ENCODE measurements at regions not wholly inside any gene's neighbourhood (a gene's known extent, or its start where the extent isn't known, plus 50 kb on each side); places are given as distances from the start of the nearest gene placed in this dataset.

DNA sequence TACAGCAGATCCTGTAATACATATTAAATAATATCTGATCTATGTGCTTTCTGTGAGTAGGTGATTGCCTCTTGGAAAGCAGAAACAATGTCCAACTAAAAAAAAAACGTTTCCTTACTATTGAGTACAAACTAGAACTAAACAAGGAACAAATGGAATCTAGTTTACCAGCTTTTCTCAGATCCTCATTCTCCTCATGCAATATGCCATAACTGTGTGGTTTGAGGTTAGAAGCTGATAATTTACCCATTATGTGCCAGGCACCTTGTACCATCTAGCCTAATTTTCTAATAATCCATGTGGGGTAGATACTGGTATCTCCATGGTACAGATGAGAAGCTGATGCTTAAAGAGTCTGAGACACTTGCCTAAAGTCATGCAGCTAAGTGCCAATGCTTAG is 154.7 kb downstream of the PTGER3 start:
- Histone ChIP-seq H3K9me3 (replicated peaks) (no peaks in the 10 kb centered on the region), H3K4me3 (no peak overlapping the region), H3K4me1 (replicated peaks) (no peaks in the 10 kb centered on the region), H3K27me3 (replicated peaks) (peaks cover 1% of the 10 kb centered on the region; the same call in 1 of the 2 replicates), H3K36me3 (no peaks in the 10 kb centered on the region), H3K27ac (no peak overlapping the region)
- DNase-seq (ENCODE audit: low read depth in 1 of 2, low spot score in 2 of 2): no peak

DNA sequence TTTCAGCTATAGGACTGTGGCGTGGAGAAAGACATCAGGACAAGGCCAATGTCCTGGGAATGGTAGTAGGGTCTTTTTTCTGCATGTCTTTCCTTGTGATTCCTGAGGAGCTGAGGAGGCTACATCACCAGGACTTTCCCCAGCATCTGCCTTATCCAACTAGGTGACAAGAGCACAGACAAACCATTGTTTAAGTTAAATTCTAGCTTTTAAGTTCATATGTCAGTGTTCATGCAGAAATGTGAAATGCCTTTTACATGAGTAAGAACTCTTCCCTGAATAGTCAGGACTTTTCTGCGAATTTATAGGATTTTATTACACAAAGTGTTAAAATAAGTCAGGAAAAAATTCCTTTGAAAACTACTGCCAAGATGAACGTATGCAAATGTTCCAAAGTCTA is 154.2 kb downstream of the PTGER3 start:
- DNase-seq (ENCODE audit: low read depth in 1 of 2, low spot score in 2 of 2): no peak
- H3K4me3 ChIP-seq: no peak overlapping the region
- no peak overlapping the region for H3K27ac ChIP-seq
- H3K36me3 ChIP-seq: no peaks in the 10 kb centered on the region
- no peaks in the 10 kb centered on the region; the same call in 1 of the 2 replicates for H3K27me3 ChIP-seq (replicated peaks)
- H3K4me1 ChIP-seq (replicated peaks): no peaks in the 10 kb centered on the region
- no peaks in the 10 kb centered on the region for H3K9me3 ChIP-seq (replicated peaks)

DNA sequence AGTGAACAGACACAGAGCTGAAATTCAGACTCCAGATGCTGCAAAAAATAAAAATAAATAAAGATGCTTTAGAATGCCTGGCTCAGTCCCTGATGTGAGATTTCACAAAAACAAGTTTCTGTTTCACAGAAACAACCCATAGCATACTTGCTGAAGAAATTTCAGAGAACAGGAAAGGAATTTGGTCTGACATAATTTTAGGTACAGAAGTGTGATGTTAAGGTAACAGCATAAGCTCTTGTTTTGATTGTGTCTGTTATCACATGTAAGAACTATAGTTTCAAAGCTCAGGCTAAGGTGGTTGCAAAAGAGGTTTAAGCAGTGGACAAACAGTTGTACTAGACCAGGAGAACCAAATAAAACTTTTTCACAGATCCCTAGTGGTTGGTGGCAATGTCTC is 152.1 kb downstream of the PTGER3 start:
- DNase-seq (ENCODE audit: low read depth in 1 of 2, low spot score in 2 of 2): no peak
- Histone ChIP-seq H3K27me3 (replicated peaks) (no peaks in the 10 kb centered on the region; the same call in none of the 2 replicates), H3K27ac (no peak overlapping the region), H3K36me3 (no peaks in the 10 kb centered on the region), H3K9me3 (replicated peaks) (no peaks in the 10 kb centered on the region), H3K4me1 (replicated peaks) (no peaks in the 10 kb centered on the region), H3K4me3 (no peak overlapping the region)

DNA sequence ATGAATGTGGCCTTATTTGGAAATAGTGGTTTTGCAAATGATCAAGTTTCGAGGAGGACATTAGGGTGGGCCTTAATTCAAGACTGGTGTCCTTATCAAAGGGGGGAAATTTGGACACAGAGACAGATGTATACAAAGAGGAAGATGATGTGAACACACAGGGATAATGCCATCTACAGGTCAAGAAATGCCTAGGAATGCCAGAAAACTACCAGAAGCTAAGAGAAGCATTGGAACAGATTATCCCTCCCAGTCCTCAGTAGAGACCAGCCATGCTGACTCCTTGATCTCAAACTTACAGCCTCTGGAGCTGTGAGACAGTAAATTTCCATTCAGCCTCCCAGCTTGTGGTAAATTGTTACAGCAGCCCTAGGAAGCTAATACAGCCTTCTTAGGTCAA is 151.4 kb downstream of the PTGER3 start:
- Histone ChIP-seq H3K36me3 (no peaks in the 10 kb centered on the region), H3K4me1 (replicated peaks) (no peaks in the 10 kb centered on the region), H3K4me3 (no peak overlapping the region), H3K27me3 (replicated peaks) (no peaks in the 10 kb centered on the region; the same call in 1 of the 2 replicates), H3K9me3 (replicated peaks) (no peaks in the 10 kb centered on the region), H3K27ac (no peak overlapping the region)
- no peak for DNase-seq (ENCODE audit: low read depth in 1 of 2, low spot score in 2 of 2)

DNA sequence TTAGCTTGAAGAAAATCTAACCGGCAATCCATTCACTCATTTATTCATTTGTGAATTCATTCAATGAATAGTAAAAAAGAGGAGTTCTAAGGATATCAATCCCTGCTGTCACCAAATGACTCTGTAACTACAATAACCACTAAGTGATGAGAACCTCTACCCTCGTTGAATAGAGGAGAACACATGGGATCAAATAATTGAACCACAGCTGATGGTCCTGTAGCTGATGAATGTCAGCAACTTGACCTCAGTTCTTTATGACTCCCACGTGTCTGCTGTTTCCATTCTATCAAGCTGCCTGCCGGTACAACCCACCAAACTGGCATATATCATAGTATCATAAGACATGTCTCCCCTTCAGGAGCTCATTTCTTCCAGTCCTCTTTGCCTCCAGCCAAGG is 150.3 kb downstream of the PTGER3 start:
- no peaks in the 10 kb centered on the region for H3K36me3 ChIP-seq

DNA sequence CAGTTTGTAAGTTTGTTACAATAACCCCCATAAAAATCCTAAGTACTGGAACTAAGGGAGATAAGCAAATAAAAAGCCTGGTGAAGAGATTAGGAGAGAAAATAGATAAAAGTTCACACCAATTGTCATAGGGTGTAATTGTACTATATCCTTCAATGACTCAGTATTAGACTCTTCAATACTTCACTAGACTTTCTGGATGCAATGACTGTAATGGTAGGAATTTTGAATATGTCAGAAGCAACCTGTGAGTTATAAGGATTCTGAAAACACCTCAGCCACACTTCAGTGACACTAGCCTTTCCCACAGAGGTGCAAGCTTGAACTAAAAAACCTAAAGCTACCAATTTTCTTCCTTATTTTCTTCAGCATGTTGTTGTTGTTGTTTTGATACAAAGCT is 147.9 kb downstream of the PTGER3 start:
- no peak overlapping the region for H3K4me3 ChIP-seq
- no peak overlapping the region for H3K27ac ChIP-seq
- H3K36me3 ChIP-seq: no peaks in the 10 kb centered on the region
- no peaks in the 10 kb centered on the region for H3K4me1 ChIP-seq (replicated peaks)
- DNase-seq (ENCODE audit: low read depth in 1 of 2, low spot score in 2 of 2): no peak
- no peaks in the 10 kb centered on the region; the same call in 1 of the 2 replicates for H3K27me3 ChIP-seq (replicated peaks)
- no peaks in the 10 kb centered on the region for H3K9me3 ChIP-seq (replicated peaks)

More for the DNA sequence above, 150.3 kb downstream of the PTGER3 start:
- DNase-seq (ENCODE audit: low read depth in 1 of 2, low spot score in 2 of 2): no peak
- H3K4me1 ChIP-seq (replicated peaks): no peaks in the 10 kb centered on the region
- no peaks in the 10 kb centered on the region for H3K9me3 ChIP-seq (replicated peaks)
- no peak overlapping the region for H3K27ac ChIP-seq
- no peak overlapping the region for H3K4me3 ChIP-seq
- no peaks in the 10 kb centered on the region; the same call in 1 of the 2 replicates for H3K27me3 ChIP-seq (replicated peaks)

DNA sequence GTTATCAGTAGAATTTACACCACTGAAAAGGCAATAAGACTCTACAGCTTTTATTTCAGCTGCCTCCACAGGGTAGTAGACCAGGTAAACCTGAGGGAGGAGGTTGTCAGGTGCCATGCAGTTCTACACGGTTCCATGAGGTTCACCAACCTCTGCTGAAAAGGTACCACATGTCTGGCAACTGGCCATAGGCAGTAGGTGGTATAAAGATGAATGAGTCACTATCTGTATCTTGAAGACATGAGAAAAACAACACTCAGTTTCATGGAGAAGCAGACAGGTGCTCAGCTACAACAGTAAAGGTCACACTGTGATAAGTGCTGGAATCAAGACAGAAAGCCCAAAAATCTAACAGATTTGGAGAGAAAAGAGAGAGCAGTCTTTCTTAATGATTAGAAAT is 145.4 kb downstream of the PTGER3 start:
- no peaks in the 10 kb centered on the region for H3K9me3 ChIP-seq (replicated peaks)
- H3K4me3 ChIP-seq: no peak overlapping the region
- no peak for DNase-seq (ENCODE audit: low read depth in 1 of 2, low spot score in 2 of 2)
- no peak overlapping the region for H3K27ac ChIP-seq
- H3K27me3 ChIP-seq (replicated peaks): no peaks in the 10 kb centered on the region; the same call in 1 of the 2 replicates
- H3K36me3 ChIP-seq: no peaks in the 10 kb centered on the region
- no peaks in the 10 kb centered on the region for H3K4me1 ChIP-seq (replicated peaks)

DNA sequence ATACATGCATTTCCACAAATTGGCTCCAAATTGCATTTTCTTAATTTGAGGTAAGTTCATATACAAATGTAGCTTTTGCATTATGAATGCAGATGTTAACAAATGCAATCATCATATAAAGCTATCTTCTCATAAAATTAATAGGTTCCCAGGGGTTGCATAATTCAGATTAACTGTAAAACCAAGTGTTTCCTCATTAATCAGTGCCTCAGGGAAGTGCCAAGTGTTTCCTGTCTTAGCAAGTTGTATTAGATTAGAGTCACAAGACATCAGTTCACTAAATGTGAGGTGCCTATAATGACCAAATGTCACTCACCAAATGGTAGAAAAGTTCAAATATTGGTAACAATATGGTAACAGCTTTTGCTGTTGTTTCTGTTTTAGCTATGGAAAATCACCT is 140.8 kb downstream of the PTGER3 start:
- H3K4me3 ChIP-seq: no peak overlapping the region
- H3K36me3 ChIP-seq: no peaks in the 10 kb centered on the region
- H3K4me1 ChIP-seq (replicated peaks): no peaks in the 10 kb centered on the region
- H3K9me3 ChIP-seq (replicated peaks): no peaks in the 10 kb centered on the region
- H3K27ac ChIP-seq: no peak overlapping the region
- H3K27me3 ChIP-seq (replicated peaks): no peaks in the 10 kb centered on the region
- no peak for DNase-seq (ENCODE audit: low read depth in 1 of 2, low spot score in 2 of 2)

DNA sequence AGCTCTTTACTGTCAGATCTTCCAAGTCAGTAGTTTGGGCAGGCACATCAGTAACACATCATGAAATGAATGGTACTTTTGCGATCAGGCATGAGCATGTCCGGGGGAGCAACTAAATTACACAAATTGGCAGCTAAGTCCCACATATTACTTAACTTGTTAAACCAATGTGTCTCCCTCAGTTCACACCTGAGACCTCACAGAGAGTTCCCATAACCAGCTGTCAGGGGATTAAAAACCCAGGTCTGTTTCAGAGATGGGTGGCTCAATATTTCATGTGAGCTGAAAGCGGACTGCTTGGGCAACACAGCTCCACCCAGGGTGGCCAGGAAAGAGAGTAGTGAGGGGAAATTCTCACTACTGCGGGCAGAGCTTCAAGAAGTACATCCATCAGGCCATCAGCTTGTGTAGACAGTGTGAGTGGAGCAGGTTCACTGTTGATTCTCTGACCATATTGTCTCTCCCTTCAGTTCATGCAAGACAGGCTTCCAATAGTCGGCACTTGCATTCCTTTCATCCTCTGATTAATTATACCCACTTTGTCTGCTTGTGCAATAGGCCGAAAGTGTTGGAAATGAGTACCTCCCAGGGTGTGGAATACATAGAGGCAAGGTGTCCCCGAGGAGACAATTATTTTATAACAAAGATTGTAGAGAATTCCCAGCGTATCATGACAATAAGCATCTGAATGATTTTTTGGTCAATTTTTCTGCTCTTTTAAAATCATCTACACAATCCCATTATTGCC is 139.9 kb downstream of the PTGER3 start:
- H3K27ac ChIP-seq: no peak overlapping the region
- no peak for DNase-seq (ENCODE audit: low read depth in 1 of 2, low spot score in 2 of 2)
- H3K4me1 ChIP-seq (replicated peaks): no peaks in the 10 kb centered on the region
- no peaks in the 10 kb centered on the region for H3K36me3 ChIP-seq
- H3K4me3 ChIP-seq: no peak overlapping the region
- no peaks in the 10 kb centered on the region for H3K27me3 ChIP-seq (replicated peaks)
- H3K9me3 ChIP-seq (replicated peaks): no peaks in the 10 kb centered on the region

DNA sequence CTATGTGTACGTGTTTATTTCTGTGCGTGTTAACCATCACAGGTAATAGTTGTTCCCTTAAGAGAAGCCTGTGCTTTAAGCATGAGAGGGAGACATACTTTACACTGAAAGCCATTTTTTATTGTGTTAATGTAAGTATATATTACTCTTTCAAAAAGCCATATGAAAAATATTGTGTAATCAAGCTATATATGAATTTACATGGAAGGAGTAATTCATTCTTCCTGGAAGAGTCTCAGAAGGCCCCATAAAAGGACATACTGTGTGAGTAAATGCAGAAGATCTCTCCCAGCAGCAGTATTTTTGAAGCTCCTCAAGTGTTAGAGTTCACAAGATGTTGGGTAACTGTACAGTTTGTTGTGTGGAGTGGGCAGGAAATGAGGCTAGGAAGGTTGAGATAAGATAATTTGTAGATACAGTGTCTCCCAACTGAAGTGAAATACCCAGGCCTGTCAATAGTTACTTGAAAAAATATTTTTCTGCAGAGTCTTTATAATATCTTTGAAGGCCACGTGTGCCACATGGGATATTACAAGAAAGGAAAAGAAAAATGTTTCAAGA is 138.3 kb downstream of the PTGER3 start:
- Histone ChIP-seq H3K9me3 (replicated peaks) (no peaks in the 10 kb centered on the region), H3K27ac (no peak overlapping the region), H3K27me3 (replicated peaks) (no peaks in the 10 kb centered on the region), H3K4me3 (no peak overlapping the region), H3K4me1 (replicated peaks) (no peaks in the 10 kb centered on the region), H3K36me3 (no peaks in the 10 kb centered on the region)
- DNase-seq (ENCODE audit: low read depth in 1 of 2, low spot score in 2 of 2): no peak

DNA sequence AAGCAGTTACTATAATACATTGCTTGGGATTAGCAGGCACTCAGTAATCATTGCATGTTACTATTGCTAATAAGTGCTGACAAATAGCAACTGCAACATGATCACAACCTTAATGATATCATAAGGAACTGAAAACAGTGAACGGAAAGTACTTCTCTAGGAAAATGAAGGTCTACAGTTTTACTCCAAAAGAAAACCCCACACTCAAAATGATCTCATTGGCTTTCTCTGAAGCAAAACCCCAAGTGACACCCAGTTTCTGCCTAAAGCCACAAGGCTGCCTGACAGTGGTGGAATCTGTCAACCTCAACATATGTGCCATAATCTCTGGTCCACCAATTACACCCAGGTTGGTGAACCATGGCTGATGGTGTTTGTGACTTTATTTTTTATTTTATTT is 137.6 kb downstream of the PTGER3 start:
- no peaks in the 10 kb centered on the region for H3K27me3 ChIP-seq (replicated peaks)
- no peaks in the 10 kb centered on the region for H3K36me3 ChIP-seq
- no peak overlapping the region for H3K4me3 ChIP-seq
- no peaks in the 10 kb centered on the region for H3K9me3 ChIP-seq (replicated peaks)
- DNase-seq (ENCODE audit: low read depth in 1 of 2, low spot score in 2 of 2): no peak
- no peak overlapping the region for H3K27ac ChIP-seq
- H3K4me1 ChIP-seq (replicated peaks): no peaks in the 10 kb centered on the region

DNA sequence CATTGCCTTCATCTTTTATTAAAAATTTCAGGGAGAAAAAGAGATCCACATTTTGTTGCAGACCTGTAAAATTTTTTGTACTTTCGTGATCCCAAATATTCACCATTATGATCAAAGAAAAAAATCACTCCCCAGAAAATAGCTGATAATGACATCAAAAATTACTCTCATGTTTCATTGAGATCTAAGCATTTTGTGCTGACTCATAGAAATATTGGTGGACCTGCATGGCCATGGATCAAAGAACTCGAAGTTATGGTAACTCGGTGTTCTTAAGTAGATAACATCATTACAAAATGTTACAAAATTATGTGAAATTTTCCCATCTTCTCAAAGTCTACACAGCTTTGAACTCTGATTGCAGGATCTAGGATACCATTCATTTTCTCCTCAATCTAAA is 135.8 kb downstream of the PTGER3 start:
- Histone ChIP-seq H3K36me3 (no peaks in the 10 kb centered on the region), H3K9me3 (replicated peaks) (no peaks in the 10 kb centered on the region), H3K27ac (no peak overlapping the region), H3K4me1 (replicated peaks) (no peaks in the 10 kb centered on the region), H3K4me3 (no peak overlapping the region), H3K27me3 (replicated peaks) (no peaks in the 10 kb centered on the region)
- no peak for DNase-seq (ENCODE audit: low read depth in 1 of 2, low spot score in 2 of 2)

DNA sequence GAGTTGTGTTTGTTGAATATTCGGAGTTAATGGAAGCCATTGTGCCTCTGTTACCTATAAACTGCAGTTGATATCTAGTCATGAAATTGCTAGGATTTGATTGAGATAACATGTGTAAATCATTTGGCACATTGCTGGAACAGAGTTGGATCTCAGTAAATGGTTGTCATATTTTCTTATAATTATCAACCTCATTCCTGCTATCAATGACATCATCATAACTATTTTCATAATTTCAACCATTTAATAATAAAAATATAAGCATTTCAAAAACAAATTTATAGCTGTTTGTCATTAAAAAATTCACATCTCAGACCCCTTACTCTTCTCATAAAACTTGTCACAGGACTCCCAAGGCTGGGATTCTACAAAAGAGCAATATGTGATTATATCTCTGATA is 133.4 kb downstream of the PTGER3 start:
- H3K4me1 ChIP-seq (replicated peaks): no peaks in the 10 kb centered on the region
- no peak overlapping the region for H3K27ac ChIP-seq
- H3K9me3 ChIP-seq (replicated peaks): no peaks in the 10 kb centered on the region
- H3K36me3 ChIP-seq: no peaks in the 10 kb centered on the region
- no peaks in the 10 kb centered on the region for H3K27me3 ChIP-seq (replicated peaks)
- no peak for DNase-seq (ENCODE audit: low read depth in 1 of 2, low spot score in 2 of 2)
- H3K4me3 ChIP-seq: no peak overlapping the region

DNA sequence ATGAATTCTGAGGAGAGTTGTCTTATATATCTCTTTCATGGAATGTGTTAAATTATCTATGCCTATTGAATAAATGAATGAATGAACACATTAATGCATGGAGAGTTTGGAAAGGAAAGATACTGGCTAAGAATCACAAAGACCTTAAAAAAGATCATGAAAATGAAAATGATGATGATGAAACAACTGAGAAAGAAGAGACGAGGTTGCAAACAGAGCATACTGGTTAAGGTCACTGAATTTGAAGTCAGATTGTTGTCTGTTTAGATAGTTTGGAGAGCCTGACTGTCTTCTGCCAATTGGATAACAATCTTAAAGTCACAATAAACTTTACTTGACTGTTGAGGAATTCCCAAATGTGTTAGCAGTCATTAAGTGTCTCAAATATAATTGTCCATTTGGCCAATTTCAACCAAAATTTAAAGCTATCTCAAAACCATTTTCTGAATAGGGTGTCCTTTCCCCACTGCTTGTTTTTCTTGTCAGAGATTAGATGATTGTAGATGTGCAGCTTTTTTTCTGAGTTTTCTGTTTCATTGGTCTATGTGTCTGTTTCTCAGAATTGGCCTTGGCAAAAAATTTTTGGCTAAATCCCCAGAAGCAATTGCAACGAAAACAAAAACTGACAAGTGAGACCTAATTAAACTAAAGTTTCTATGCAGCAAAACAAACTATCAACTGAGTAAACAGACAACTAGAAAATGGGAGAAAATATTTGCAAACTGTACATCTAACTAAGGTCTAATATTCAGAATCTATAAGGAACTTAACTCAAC is 132.2 kb downstream of the PTGER3 start:
- H3K9me3 ChIP-seq (replicated peaks): no peaks in the 10 kb centered on the region
- no peaks in the 10 kb centered on the region for H3K27me3 ChIP-seq (replicated peaks)
- H3K36me3 ChIP-seq: no peaks in the 10 kb centered on the region
- no peaks in the 10 kb centered on the region for H3K4me1 ChIP-seq (replicated peaks)
- H3K4me3 ChIP-seq: no peak overlapping the region
- no peak for DNase-seq (ENCODE audit: low read depth in 1 of 2, low spot score in 2 of 2)
- H3K27ac ChIP-seq: no peak overlapping the region

All from SJSA1 (cell line).